GM23248 (cell line): ENCODE measurements at regions not wholly inside any gene's neighbourhood (a gene's known extent, or its start where the extent isn't known, plus 50 kb on each side); places are given as distances from the start of the nearest gene placed in this dataset.

ENCODE experiments used
- EZH2 ChIP-seq: fragments of 200-600 bp; sonication (generic); IDR thresholded peaks from 2 replicates; pipeline ENCODE4 v1.6.1; 2018; ENCODE audit warnings: antibody characterized with exemption, mild to moderate bottlenecking; ENCODE audit not compliant: insufficient read depth, poor library complexity, severe bottlenecking
- EZH2phosphoT487 ChIP-seq: fragments of 200-600 bp; sonication (generic); IDR thresholded peaks from 2 replicates; pipeline ENCODE4 v1.6.1; 2018; ENCODE audit warnings: antibody characterized with exemption, moderate library complexity, mild to moderate bottlenecking, low read depth; ENCODE audit not compliant: insufficient read depth

DNA sequence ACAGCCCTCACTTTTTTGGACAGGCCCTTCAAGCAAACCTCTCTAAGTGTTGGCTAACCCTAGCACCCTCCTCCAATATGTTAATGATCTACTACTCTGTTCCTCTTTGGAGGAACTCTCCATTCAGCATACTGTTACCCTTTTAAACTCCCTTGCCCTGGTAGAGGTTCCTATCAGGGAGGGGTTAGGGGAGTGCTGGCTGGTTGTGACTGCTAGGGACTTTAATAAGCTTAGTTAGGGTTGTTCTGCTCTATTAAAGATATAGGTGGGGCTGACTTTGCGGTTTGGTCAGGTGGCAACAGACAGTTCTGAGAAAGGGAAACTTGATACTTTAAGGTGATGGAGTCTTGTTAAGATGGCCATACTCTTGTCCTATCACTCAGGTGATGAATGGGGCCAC lies 301.5 kb upstream of the FBXO33 start:
- TF ChIP-seq EZH2 (no peak), EZH2phosphoT487 (no peak)
